ENCODE measurements at regions not wholly inside any gene's neighbourhood (a gene's known extent, or its start where the extent isn't known, plus 50 kb on each side); places are given as distances from the start of the nearest gene placed in this dataset.

- DNase-seq (ENCODE audit: extremely low read depth, insufficient read length): no peak
- Histone ChIP-seq H3K36me3 (ENCODE audit: control insufficient read depth, insufficient read depth, low read length) (no peaks in the 10 kb centered on the region), H3K27me3 (replicated peaks; ENCODE audit: control insufficient read depth, insufficient read depth, low read length) (no peaks in the 10 kb centered on the region), H3K4me3 (replicated peaks; ENCODE audit: low read depth, low read length) (no peak overlapping the region)
- TF ChIP-seq, protein P1, sequence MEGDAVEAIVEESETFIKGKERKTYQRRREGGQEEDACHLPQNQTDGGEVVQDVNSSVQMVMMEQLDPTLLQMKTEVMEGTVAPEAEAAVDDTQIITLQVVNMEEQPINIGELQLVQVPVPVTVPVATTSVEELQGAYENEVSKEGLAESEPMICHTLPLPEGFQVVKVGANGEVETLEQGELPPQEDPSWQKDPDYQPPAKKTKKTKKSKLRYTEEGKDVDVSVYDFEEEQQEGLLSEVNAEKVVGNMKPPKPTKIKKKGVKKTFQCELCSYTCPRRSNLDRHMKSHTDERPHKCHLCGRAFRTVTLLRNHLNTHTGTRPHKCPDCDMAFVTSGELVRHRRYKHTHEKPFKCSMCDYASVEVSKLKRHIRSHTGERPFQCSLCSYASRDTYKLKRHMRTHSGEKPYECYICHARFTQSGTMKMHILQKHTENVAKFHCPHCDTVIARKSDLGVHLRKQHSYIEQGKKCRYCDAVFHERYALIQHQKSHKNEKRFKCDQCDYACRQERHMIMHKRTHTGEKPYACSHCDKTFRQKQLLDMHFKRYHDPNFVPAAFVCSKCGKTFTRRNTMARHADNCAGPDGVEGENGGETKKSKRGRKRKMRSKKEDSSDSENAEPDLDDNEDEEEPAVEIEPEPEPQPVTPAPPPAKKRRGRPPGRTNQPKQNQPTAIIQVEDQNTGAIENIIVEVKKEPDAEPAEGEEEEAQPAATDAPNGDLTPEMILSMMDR (IDR thresholded peaks at IDR 0.05; ENCODE audit: insufficient read depth, low read length, poor library complexity, severe bottlenecking): no peak
Observed at GRCh38 chr14:96931751-96932150, 134.6 kb downstream of the VRK1 start.

DNA sequence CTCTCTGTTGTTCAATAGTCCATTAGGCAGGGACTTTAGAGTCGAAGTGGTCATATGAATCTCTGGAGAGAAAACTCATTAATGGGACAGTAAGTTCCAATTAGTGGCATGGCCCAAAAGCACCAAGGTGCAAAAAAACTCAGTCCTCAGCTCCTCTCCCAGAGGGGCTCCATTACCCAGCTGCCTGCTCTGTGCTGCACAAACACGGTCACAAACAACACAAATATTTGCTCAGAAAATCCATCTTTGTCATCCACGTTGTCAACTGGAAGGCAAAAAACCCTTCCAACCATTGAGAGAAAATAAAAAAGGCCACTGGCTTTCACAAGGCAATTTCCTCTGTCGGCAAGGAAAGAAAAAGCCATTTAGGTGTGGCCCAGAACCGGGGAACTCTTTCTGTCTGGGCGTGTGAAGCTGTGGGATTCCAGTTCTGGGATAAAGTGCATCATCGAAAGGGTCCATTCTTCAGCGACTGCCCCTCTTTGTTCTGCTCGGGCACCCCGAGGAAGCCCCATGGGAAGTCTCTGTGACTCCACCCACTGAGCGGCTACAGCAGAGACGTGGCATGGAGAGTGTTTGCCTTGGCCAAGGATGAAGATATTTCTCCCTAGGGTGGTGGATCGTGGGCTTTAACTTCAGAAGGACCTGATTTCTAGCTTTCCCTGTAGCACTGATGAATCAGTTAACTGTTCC is 137.6 kb downstream of the VRK1 start:
- TF ChIP-seq, protein P1 (IDR thresholded peaks at IDR 0.05; ENCODE audit: insufficient read depth, low read length, poor library complexity, severe bottlenecking): no peak
- no peak overlapping the region for H3K4me3 ChIP-seq (replicated peaks; ENCODE audit: low read depth, low read length)
- no peaks in the 10 kb centered on the region for H3K36me3 ChIP-seq (ENCODE audit: control insufficient read depth, insufficient read depth, low read length)
- H3K27me3 ChIP-seq (replicated peaks; ENCODE audit: control insufficient read depth, insufficient read depth, low read length): no peaks in the 10 kb centered on the region
- no peak for DNase-seq (ENCODE audit: extremely low read depth, insufficient read length)

- Histone ChIP-seq H3K36me3 (ENCODE audit: control insufficient read depth, insufficient read depth, low read length) (no peaks in the 10 kb centered on the region), H3K27me3 (replicated peaks; ENCODE audit: control insufficient read depth, insufficient read depth, low read length) (no peaks in the 10 kb centered on the region), H3K4me3 (replicated peaks; ENCODE audit: low read depth, low read length) (no peak overlapping the region)
- DNase-seq (ENCODE audit: extremely low read depth, insufficient read length): no peak
- TF ChIP-seq, protein P1 (IDR thresholded peaks at IDR 0.05; ENCODE audit: insufficient read depth, low read length, poor library complexity, severe bottlenecking): peak; percentile 89
Observed at GRCh38 chr14:96938946-96939345, 141.8 kb downstream of the VRK1 start.

GRCh38 chr14:96940009-96940408 is 142.8 kb downstream of the VRK1 start:
- no peaks in the 10 kb centered on the region for H3K36me3 ChIP-seq (ENCODE audit: control insufficient read depth, insufficient read depth, low read length)
- no peaks in the 10 kb centered on the region for H3K27me3 ChIP-seq (replicated peaks; ENCODE audit: control insufficient read depth, insufficient read depth, low read length)
- no peak for DNase-seq (ENCODE audit: extremely low read depth, insufficient read length)
- H3K4me3 ChIP-seq (replicated peaks; ENCODE audit: low read depth, low read length): no peak overlapping the region
- TF ChIP-seq, protein P1 (IDR thresholded peaks at IDR 0.05; ENCODE audit: insufficient read depth, low read length, poor library complexity, severe bottlenecking): no peak

- DNase-seq (ENCODE audit: extremely low read depth, insufficient read length): no peak
- H3K4me3 ChIP-seq (replicated peaks; ENCODE audit: low read depth, low read length): no peak overlapping the region
- H3K27me3 ChIP-seq (replicated peaks; ENCODE audit: control insufficient read depth, insufficient read depth, low read length): no peaks in the 10 kb centered on the region
- no peaks in the 10 kb centered on the region for H3K36me3 ChIP-seq (ENCODE audit: control insufficient read depth, insufficient read depth, low read length)
- TF ChIP-seq, protein P1 (IDR thresholded peaks at IDR 0.05; ENCODE audit: insufficient read depth, low read length, poor library complexity, severe bottlenecking): no peak
Observed at GRCh38 chr14:96944297-96944696, 147.1 kb downstream of the VRK1 start.

DNA sequence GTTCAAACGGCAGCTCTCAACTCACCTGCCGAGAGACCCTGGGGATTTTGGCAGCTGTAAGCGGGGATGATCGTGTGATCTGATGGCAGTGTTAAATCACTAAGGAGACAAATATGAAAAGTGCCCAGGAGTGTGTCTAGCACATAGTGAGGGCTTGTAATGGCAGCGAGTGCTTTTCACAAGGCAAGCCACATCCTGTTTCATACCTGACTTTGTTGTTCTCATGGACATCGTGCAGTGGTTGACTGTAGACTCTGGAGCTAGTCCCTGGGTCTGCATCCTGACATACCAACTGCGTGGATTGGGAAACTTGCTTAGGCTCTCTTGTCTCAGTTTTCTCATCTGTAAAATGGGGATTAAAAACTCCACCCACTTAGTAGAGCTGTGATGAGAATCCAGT is 148.5 kb downstream of the VRK1 start:
- Histone ChIP-seq H3K36me3 (ENCODE audit: control insufficient read depth, insufficient read depth, low read length) (no peaks in the 10 kb centered on the region), H3K4me3 (replicated peaks; ENCODE audit: low read depth, low read length) (no peak overlapping the region), H3K27me3 (replicated peaks; ENCODE audit: control insufficient read depth, insufficient read depth, low read length) (no peaks in the 10 kb centered on the region)
- DNase-seq (ENCODE audit: extremely low read depth, insufficient read length): no peak
- TF ChIP-seq, protein P1 (IDR thresholded peaks at IDR 0.05; ENCODE audit: insufficient read depth, low read length, poor library complexity, severe bottlenecking): no peak

Data from GM06990 (cell line).